ENCODE measurements at regions not wholly inside any gene's neighbourhood (a gene's known extent, or its start where the extent isn't known, plus 50 kb on each side); places are given as distances from the start of the nearest gene placed in this dataset.

GRCh38 chr9:73683862-73684591 lies 532.4 kb downstream of the ANXA1 start:
- in situ Hi-C loops (cut with MboI; ENCODE audit: low sequenced_read_pairs in 4 of 4) = no loop called here
- Histone ChIP-seq H3K27me3 (no peaks in the 10 kb centered on the region), H3K36me3 (no peaks in the 10 kb centered on the region), H3K4me3 (no peak overlapping the region), H3K4me1 (no peaks in the 10 kb centered on the region), H3K27ac (no peak overlapping the region), H3K9me3 (no peaks in the 10 kb centered on the region)
- TF ChIP-seq POLR2A (IDR thresholded peaks at IDR 0.05) (no peak), CTCF (IDR thresholded peaks at IDR 0.05 in 4 of 5, conservative IDR thresholded peaks at IDR 0.05 in 1 of 5) (no peak)
- DNase-seq = no peak
- no peak for ATAC-seq
- intact Hi-C loops (cut with DNase I; ENCODE audit: low total_unique reads) = no loop called here

GRCh38 chr9:73684601-73685000 lies 532.9 kb downstream of the ANXA1 start:
- H3K27ac ChIP-seq = no peak overlapping the region
- no peak for ATAC-seq
- H3K9me3 ChIP-seq = no peaks in the 10 kb centered on the region
- TF ChIP-seq POLR2A (IDR thresholded peaks at IDR 0.05) (no peak), CTCF (IDR thresholded peaks at IDR 0.05 in 4 of 5, conservative IDR thresholded peaks at IDR 0.05 in 1 of 5) (no peak)
- H3K4me1 ChIP-seq = no peaks in the 10 kb centered on the region
- no peaks in the 10 kb centered on the region for H3K36me3 ChIP-seq
- intact Hi-C loops (cut with DNase I; ENCODE audit: low total_unique reads) = no loop called here
- H3K27me3 ChIP-seq = no peaks in the 10 kb centered on the region
- no peak overlapping the region for H3K4me3 ChIP-seq
- in situ Hi-C loops (cut with MboI; ENCODE audit: low sequenced_read_pairs in 4 of 4) = no loop called here
- DNase-seq = no peak

GRCh38 chr9:73685786-73686185 lies 534.1 kb downstream of the ANXA1 start:
- Histone ChIP-seq H3K9me3 (no peaks in the 10 kb centered on the region), H3K36me3 (no peaks in the 10 kb centered on the region), H3K4me1 (no peaks in the 10 kb centered on the region), H3K27ac (no peak overlapping the region), H3K4me3 (no peak overlapping the region), H3K27me3 (no peaks in the 10 kb centered on the region)
- in situ Hi-C loops (cut with MboI; ENCODE audit: low sequenced_read_pairs in 4 of 4) = no loop called here
- intact Hi-C loops (cut with DNase I; ENCODE audit: low total_unique reads) = no loop called here
- TF ChIP-seq POLR2A (IDR thresholded peaks at IDR 0.05) (no peak), CTCF (IDR thresholded peaks at IDR 0.05 in 4 of 5, conservative IDR thresholded peaks at IDR 0.05 in 1 of 5) (no peak)
- ATAC-seq (no peak), DNase-seq (no peak)

GRCh38 chr9:73689051-73689870 lies 537.6 kb downstream of the ANXA1 start:
- intact Hi-C loops (cut with DNase I; ENCODE audit: low total_unique reads) (no loop called here), in situ Hi-C loops (cut with MboI; ENCODE audit: low sequenced_read_pairs in 4 of 4) (no loop called here)
- Histone ChIP-seq H3K27me3 (no peaks in the 10 kb centered on the region), H3K4me3 (no peak overlapping the region), H3K4me1 (no peaks in the 10 kb centered on the region), H3K36me3 (no peaks in the 10 kb centered on the region), H3K27ac (no peak overlapping the region), H3K9me3 (no peaks in the 10 kb centered on the region)
- ATAC-seq = no peak
- DNase-seq = no peak
- no peak for TF ChIP-seq CTCF (IDR thresholded peaks at IDR 0.05 in 4 of 5, conservative IDR thresholded peaks at IDR 0.05 in 1 of 5)
- no peak for TF ChIP-seq POLR2A (IDR thresholded peaks at IDR 0.05)

Data from gastrocnemius medialis (tissue), 4 donors.